Panc1 (cell line): ENCODE measurements at regions not wholly inside any gene's neighbourhood (a gene's known extent, or its start where the extent isn't known, plus 50 kb on each side); places are given as distances from the start of the nearest gene placed in this dataset.

ENCODE experiments used
- ATAC-seq: fragments of 200-7000 bp; cut with Tn5 transposase; 2 replicates; pipeline ENCODE4 v1.9.1; 2020; ENCODE audit warnings: mild to moderate bottlenecking, moderate library complexity
- BruUV-seq: library from RNA; stranded (reverse); fragments of 400-500 nt; replicated peaks from 2 replicates; lab custom pipeline; 2021; lab: Mats Ljungman, UMichigan
- CTCF ChIA-PET: fragments of 300-600 bp; sonication (Branson Sonifier 250); formaldehyde crosslinking; loops from one replicate; lab custom pipeline; 2022; ENCODE audit warnings: antibody characterized with exemption; lab: Charles Lee
- POLR2A ChIA-PET: fragments of 300-600 bp; sonication (Branson Sonifier 250); formaldehyde crosslinking; loops from one replicate; lab custom pipeline; 2022; ENCODE audit warnings: antibody characterized with exemption; lab: Charles Lee
- DNase-seq: peaks from one replicate; pipeline ENCODE4 v3.0.0-alpha.2; 2010; ENCODE audit warnings: low read depth, low spot score
- H3K27ac ChIP-seq: 2 replicates; pipeline ENCODE4 v1.5.1; 2011; ENCODE audit warnings: mild to moderate bottlenecking, low read length, inconsistent platforms
- H3K27me3 ChIP-seq: fragments of 200-500 bp; sonication (Bioruptor generic); 2 replicates; pipeline ENCODE4 v1.6.0; 2014; ENCODE audit warnings: low read length, inconsistent platforms; ENCODE audit not compliant: control insufficient read depth, insufficient read depth
- H3K36me3 ChIP-seq: fragments of 200-500 bp; sonication (Bioruptor generic); 2 replicates; pipeline ENCODE4 v1.5.1; 2014; ENCODE audit warnings: inconsistent platforms, mild to moderate bottlenecking, low read length, moderate library complexity; ENCODE audit not compliant: control insufficient read depth, insufficient read depth
- H3K4me1 ChIP-seq: 2 replicates; pipeline ENCODE4 v1.5.1; 2011; ENCODE audit warnings: inconsistent platforms, mild to moderate bottlenecking, low read length, moderate library complexity; ENCODE audit not compliant: control insufficient read depth, insufficient read depth
- H3K4me3 ChIP-seq, 2 experiments: 2 replicates each; pipeline ENCODE4 v1.5.1; 2011 to 2012; ENCODE audit warnings: low read depth in 2 of 2, low read length in 2 of 2, mild to moderate bottlenecking in 2 of 2, inconsistent platforms in 1 of 2, moderate library complexity in 1 of 2
- H3K9me3 ChIP-seq: fragments of 200-500 bp; sonication (Bioruptor generic); 2 replicates; pipeline ENCODE4 v1.5.1; 2014; ENCODE audit warnings: low read depth, mild to moderate bottlenecking, inconsistent platforms, low read length, moderate library complexity; ENCODE audit not compliant: control insufficient read depth, insufficient read depth
- POLR2AphosphoS5 ChIP-seq: IDR thresholded peaks from 2 replicates; pipeline ENCODE4 v1.6.1; 2012; ENCODE audit warnings: mild to moderate bottlenecking, low read depth, low read length, moderate library complexity
- SIN3A ChIP-seq: IDR thresholded peaks from 2 replicates; pipeline ENCODE4 v1.6.1; 2012; ENCODE audit warnings: low read depth, mild to moderate bottlenecking, low read length, moderate library complexity, borderline replicate concordance; ENCODE audit not compliant: insufficient read depth
- TCF7L2 ChIP-seq: IDR thresholded peaks from 2 replicates; pipeline ENCODE4 v1.6.1; 2011; ENCODE audit warnings: mild to moderate bottlenecking, low read depth, low read length, inconsistent platforms
- in situ Hi-C: cut with HindIII; loops from 2 replicates; pipeline ENCODE4 v1.10.0; 2016; ENCODE audit warnings: low sequenced_read_pairs, low pct_unique_long_range_greater_than_20kb
- intact Hi-C: fragments of 100-400 bp; cut with micrococcal nuclease; formaldehyde crosslinking; loops from one replicate; pipeline ENCODE4 v1.10.0; 2022; ENCODE audit not compliant: unreplicated experiment
- TF ChIP-seq, protein P1 (sequence below), 2 experiments: IDR thresholded peaks; 2 replicates each; pipeline ENCODE4 v1.6.1; 2011 to 2012; ENCODE audit warnings: low read depth in 2 of 2, control low read depth in 1 of 2, low read length in 1 of 2, mild to moderate bottlenecking in 1 of 2, moderate library complexity in 1 of 2; ENCODE audit not compliant: insufficient read depth in 1 of 2
- TF ChIP-seq, protein P2 (sequence below): fragments of 450-650 bp; IDR thresholded peaks from 2 replicates; pipeline ENCODE4 v1.5.1; 2017; ENCODE audit warnings: mild to moderate bottlenecking

DNA sequence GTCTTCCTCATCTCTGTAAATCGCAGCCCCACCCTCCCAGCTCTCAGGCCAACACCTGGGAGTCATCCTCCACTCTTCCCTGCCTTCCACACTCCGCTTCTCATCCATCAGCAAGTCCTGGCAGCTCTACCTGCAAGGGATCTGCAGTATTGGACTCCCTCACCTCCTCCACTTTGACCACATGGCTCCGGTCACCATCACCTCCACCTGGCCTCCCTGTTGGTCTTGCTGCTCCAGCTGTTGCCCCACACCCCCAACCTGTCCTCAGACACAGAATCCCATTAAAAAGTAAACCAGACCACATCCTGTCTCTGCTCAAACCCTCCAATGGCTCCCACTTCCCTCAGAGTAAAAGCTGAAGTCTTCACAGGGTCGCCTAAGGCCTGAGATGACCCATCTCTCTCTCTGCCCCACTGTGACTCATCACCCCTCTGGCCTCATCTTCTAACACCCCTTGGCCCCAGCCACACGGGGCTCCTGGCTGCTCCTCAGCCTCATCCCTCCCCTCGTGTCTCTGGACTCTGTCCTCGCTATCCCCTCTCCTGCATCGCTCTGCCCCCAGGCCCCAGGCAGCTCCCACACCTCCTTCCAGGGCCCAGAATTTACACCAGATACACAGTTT, 185.1 kb upstream of the SULF2 start:
- CTCF ChIA-PET = no interaction called here
- H3K4me3 ChIP-seq = no peak overlapping the region
- POLR2A ChIA-PET = no interaction called here
- H3K9me3 ChIP-seq = no peaks in the 10 kb centered on the region
- DNase-seq (no peak), ATAC-seq (no peak)
- in situ Hi-C loops = no loop called here
- intact Hi-C loops = no loop called here
- H3K27ac ChIP-seq = no peak overlapping the region
- TF ChIP-seq, protein P1, sequence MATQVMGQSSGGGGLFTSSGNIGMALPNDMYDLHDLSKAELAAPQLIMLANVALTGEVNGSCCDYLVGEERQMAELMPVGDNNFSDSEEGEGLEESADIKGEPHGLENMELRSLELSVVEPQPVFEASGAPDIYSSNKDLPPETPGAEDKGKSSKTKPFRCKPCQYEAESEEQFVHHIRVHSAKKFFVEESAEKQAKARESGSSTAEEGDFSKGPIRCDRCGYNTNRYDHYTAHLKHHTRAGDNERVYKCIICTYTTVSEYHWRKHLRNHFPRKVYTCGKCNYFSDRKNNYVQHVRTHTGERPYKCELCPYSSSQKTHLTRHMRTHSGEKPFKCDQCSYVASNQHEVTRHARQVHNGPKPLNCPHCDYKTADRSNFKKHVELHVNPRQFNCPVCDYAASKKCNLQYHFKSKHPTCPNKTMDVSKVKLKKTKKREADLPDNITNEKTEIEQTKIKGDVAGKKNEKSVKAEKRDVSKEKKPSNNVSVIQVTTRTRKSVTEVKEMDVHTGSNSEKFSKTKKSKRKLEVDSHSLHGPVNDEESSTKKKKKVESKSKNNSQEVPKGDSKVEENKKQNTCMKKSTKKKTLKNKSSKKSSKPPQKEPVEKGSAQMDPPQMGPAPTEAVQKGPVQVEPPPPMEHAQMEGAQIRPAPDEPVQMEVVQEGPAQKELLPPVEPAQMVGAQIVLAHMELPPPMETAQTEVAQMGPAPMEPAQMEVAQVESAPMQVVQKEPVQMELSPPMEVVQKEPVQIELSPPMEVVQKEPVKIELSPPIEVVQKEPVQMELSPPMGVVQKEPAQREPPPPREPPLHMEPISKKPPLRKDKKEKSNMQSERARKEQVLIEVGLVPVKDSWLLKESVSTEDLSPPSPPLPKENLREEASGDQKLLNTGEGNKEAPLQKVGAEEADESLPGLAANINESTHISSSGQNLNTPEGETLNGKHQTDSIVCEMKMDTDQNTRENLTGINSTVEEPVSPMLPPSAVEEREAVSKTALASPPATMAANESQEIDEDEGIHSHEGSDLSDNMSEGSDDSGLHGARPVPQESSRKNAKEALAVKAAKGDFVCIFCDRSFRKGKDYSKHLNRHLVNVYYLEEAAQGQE (IDR thresholded peaks at IDR 0.05; ENCODE audit: insufficient read depth in 1 of 2, low read depth in 2 of 2, low read length in 1 of 2) = no peak
- no peak for TF ChIP-seq TCF7L2
- TF ChIP-seq POLR2AphosphoS5 = no peak
- TF ChIP-seq, protein P2, sequence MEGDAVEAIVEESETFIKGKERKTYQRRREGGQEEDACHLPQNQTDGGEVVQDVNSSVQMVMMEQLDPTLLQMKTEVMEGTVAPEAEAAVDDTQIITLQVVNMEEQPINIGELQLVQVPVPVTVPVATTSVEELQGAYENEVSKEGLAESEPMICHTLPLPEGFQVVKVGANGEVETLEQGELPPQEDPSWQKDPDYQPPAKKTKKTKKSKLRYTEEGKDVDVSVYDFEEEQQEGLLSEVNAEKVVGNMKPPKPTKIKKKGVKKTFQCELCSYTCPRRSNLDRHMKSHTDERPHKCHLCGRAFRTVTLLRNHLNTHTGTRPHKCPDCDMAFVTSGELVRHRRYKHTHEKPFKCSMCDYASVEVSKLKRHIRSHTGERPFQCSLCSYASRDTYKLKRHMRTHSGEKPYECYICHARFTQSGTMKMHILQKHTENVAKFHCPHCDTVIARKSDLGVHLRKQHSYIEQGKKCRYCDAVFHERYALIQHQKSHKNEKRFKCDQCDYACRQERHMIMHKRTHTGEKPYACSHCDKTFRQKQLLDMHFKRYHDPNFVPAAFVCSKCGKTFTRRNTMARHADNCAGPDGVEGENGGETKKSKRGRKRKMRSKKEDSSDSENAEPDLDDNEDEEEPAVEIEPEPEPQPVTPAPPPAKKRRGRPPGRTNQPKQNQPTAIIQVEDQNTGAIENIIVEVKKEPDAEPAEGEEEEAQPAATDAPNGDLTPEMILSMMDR = no peak
- TF ChIP-seq SIN3A = no peak
- no TSS peak for BruUV-seq
- no peaks in the 10 kb centered on the region for H3K36me3 ChIP-seq
- no peaks in the 10 kb centered on the region for H3K27me3 ChIP-seq
- H3K4me1 ChIP-seq = peaks cover 15% of the 10 kb centered on the region

DNA sequence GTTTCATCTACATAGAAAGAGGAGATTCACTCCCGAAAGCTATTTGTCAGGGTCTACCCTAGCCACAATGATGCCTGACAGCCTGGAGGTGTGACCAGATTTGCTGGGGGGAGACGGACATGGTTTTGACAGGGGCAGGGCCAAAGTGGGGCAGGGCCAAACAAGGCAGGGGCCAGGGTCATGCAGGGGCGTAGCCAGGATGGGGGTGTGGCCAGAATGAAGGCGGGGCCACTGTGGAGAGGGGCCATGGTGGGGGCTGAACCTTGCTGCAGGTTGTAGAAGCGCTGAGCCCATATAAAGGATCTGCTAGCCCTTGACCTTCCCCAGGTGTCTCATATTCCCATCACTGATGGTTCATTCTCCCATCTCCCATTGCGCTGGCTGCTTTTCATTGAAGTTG, 184.1 kb upstream of the SULF2 start:
- Histone ChIP-seq H3K4me3 (no peak overlapping the region), H3K27ac (no peak overlapping the region), H3K4me1 (peaks cover 15% of the 10 kb centered on the region), H3K36me3 (no peaks in the 10 kb centered on the region), H3K9me3 (no peaks in the 10 kb centered on the region), H3K27me3 (no peaks in the 10 kb centered on the region)
- no TSS peak for BruUV-seq
- intact Hi-C loops (no loop called here), in situ Hi-C loops (no loop called here)
- ATAC-seq (no peak), DNase-seq (no peak)
- no peak for TF ChIP-seq TCF7L2
- TF ChIP-seq, protein P1 (IDR thresholded peaks at IDR 0.05; ENCODE audit: insufficient read depth in 1 of 2, low read depth in 2 of 2, low read length in 1 of 2) = no peak
- TF ChIP-seq, protein P2 = no peak
- TF ChIP-seq SIN3A = no peak
- no peak for TF ChIP-seq POLR2AphosphoS5
- POLR2A ChIA-PET = no interaction called here
- CTCF ChIA-PET = no interaction called here
